ENCODE measurements at regions not wholly inside any gene's neighbourhood (a gene's known extent, or its start where the extent isn't known, plus 50 kb on each side); places are given as distances from the start of the nearest gene placed in this dataset.
"Not testable (repeated sequence)": the region's sequence is repeated elsewhere in the genome, so short reads cannot be mapped to it uniquely, and the experiment has no call there.

DNA sequence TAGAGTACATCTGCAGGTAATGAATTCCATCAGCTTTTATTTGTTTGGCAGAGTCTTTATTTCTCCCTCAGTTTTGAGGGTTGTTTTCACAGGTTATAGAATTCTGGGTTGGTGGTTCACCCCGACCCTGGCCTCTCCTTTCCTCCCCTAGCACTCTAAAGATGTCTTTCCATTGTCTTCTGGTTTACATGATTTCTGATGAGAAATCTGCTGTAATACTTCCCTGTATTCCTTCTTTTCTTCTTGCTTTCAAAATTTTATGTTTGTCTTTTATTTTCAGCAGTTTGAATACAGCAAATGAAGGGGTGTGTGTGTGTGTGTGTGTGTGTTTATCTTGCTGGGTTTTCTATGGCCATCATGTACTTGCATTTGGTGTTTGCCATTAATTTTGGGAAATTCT is 312.0 kb upstream of the RPS23 start:
- no peak for DNase-seq
- H3K4me3 ChIP-seq = no peak overlapping the region
- no peaks in the 10 kb centered on the region for H3K36me3 ChIP-seq
- H3K9me3 ChIP-seq = peaks cover 10% of the 10 kb centered on the region
- no peaks in the 10 kb centered on the region for H3K27me3 ChIP-seq

DNA sequence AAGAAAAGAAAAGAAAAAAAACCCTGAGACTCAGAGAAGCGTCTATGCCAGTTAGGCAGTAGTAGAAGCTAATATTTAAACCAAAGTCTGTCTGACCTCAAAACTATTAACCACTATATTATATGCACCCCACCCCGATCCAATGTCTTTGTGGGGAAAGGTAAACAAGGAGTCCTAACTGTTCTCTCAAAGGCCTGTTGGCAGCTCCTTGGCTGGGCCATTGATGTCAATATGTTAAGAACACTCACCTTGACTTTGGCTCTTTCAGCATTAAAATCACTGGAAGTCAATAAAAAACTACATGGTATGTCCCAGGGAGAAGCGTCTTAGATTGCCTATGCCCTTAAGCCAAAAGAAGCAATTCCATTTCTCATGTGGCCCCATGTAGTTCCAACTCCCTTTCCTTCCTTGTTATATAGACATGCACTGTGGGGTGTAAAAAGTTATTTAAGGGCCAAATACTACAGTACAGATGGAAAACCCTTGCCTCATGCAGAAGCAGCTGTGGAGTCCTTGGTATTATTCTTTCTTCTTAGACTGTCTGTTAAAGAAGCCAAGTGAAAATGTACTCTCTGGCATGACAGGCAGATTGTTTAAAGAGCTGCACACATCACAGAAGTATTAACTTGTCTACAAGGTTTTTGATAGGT is 308.6 kb upstream of the RPS23 start:
- peaks cover 17% of the 10 kb centered on the region for H3K9me3 ChIP-seq
- no peaks in the 10 kb centered on the region for H3K36me3 ChIP-seq
- H3K4me3 ChIP-seq = no peak overlapping the region
- no peaks in the 10 kb centered on the region for H3K27me3 ChIP-seq
- DNase-seq = no peak

DNA sequence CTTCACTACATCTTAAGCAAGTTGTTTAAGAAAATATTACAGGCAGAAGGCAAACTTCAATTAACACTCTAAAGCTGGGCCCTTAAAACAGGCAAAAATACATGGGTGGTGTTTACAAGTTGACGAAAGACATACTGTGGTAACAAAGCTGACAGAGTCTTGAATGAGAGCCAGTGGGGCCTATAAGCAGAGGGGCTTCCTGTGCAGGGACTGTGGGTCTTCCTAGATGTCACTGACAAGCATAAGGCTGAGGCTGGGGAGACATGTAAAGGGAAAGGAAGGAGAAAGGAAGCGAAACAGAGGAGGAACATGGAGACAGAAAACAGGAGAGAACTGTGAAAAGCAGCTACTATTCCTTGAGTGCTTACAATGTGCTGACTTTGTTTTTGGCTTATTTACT is 308.0 kb upstream of the RPS23 start:
- DNase-seq = no peak
- Histone ChIP-seq H3K36me3 (no peaks in the 10 kb centered on the region), H3K27me3 (no peaks in the 10 kb centered on the region), H3K4me3 (no peak overlapping the region), H3K9me3 (peaks cover 17% of the 10 kb centered on the region)

DNA sequence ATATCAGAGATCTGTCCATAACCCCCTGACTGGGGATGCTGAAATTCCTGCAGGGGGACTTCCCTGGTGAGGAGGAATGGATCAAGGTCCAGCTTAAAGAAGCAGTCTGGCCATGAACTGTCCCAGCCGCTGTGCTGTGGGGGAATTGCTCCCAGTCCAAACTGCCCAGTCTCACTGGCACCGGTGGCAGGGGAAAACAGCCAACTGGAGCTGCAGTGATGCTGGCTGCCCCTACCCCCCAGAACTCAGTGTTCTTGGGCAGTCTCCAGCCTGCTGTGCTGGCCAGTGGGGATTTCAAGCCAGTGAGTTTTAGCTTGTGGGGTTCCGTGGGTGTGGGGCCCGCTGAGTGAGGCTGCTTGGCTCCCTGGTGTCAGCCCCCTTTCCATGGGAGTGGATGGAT is 306.5 kb upstream of the RPS23 start:
- Histone ChIP-seq H3K27me3 (no peaks in the 10 kb centered on the region), H3K36me3 (no peaks in the 10 kb centered on the region), H3K4me3 (no peak overlapping the region), H3K9me3 (peaks cover 8% of the 10 kb centered on the region)
- no peak for DNase-seq

DNA sequence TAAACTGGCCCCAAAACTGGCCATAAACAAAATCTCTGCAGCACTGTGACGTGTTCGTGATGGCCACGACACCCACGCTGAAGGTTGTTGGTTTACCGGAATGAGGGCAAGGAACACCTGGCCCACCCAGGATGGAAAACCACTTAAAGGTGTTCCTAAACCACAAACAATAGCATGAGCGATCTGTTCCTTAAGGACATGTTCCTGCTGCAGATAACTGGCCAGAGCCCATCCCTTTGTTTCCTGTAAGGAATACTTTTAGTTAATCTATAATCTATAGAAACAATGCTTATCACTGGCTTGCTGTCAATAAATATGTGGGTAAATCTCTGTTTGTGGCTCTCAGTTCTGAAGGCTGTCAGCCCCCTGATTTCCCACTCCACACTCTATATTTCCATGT is 305.2 kb upstream of the RPS23 start:
- not testable (repeated sequence) for H3K4me3 ChIP-seq, H3K27me3 ChIP-seq

DNA sequence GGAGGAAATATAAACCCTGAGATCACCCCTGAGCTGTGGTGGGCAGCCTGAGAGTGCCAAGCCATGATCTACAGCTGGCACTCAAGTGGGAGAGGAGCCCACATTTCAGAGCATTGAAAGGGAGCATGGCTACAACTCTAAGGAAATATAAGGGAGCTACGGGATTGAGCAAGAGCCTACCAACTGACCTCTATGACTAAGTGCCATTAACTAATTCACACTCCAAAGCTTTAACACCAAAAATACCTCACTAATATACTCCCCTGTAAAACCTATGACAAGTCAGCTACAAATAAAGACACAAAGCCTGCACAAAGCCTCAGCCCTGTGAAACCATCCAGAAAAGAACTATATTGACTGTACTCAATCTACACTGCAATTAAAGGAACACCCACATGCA is 286.8 kb upstream of the RPS23 start:
- Histone ChIP-seq H3K27me3 (no peaks in the 10 kb centered on the region), H3K4me3 (no peak overlapping the region), H3K9me3 (no peaks in the 10 kb centered on the region; the same call in 1 of the 2 replicates), H3K36me3 (no peaks in the 10 kb centered on the region; the same call in 1 of the 2 replicates)
- DNase-seq = no peak

More for the DNA sequence above, 305.2 kb upstream of the RPS23 start:
- not testable (repeated sequence) for H3K36me3 ChIP-seq, H3K9me3 ChIP-seq, DNase-seq

DNA sequence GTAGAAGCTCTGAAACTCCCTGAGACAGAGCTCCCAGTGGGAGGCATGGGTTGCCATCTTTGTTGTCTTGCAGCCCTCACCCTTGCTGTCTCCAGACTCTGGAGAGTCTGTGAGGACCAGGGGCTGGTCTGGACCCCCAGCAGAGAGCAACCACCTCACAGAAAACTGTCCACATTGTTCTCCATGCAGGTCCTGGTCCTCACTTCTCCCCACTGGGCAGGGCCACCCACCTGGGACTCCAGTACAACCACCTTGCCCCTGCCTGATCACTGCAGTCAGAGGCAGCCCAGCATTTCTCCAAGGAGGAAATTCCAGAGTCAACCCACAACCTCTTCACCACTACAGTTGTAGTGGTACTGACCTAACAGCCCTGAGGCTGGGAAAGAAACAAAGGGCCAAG is 285.6 kb upstream of the RPS23 start:
- H3K36me3 ChIP-seq = no peaks in the 10 kb centered on the region; the same call in 1 of the 2 replicates
- H3K4me3 ChIP-seq = no peak overlapping the region
- DNase-seq = no peak
- no peaks in the 10 kb centered on the region for H3K27me3 ChIP-seq
- no peaks in the 10 kb centered on the region; the same call in 1 of the 2 replicates for H3K9me3 ChIP-seq

DNA sequence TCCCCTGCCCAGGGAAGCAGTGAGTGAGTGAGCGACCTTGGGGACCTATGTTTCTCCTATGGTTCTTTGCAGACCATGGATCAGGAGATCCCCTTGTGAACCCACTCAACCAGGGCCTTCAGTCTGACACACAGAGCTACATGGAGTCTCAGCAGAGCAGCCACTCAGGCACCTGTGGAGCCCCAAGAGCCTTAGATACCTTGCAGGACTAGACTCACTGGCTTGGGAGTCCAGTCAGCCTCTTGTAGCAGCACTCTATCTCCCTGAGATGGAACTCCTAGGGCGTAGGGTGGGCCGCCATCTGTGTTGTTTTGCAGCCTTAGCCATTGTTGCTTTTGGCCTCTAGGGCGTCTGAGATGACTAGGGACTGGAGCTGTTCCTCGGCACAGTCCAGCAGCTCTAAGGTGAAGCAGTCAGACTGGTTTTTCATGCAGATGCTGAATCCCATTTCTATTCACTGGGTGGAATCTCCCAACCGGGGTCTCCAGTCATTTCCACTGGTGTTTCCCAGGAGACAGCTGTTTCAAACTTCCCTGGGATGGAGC is 284.6 kb upstream of the RPS23 start:
- DNase-seq = no peak
- no peak overlapping the region for H3K4me3 ChIP-seq
- H3K36me3 ChIP-seq = no peaks in the 10 kb centered on the region; the same call in 1 of the 2 replicates
- H3K27me3 ChIP-seq = no peaks in the 10 kb centered on the region
- H3K9me3 ChIP-seq = peaks cover 4% of the 10 kb centered on the region; the same call in 1 of the 2 replicates

DNA sequence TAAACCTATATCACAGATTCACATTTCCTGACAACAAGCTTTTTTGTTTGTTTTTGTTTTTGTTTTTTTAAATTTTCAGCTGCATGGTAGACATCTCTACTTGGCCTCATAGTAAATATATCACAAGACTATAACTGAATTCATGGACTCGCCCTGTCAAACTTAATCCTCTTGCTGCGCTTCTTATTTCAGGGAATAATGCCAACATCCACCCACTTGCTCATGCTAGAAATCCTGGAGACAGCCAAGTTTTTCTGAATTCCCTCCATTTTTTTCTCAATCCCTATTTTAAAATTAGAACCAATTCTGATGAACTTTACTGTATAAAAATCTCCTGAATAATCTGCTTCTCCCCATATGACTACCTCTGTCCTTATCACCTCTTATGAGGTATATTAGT is 283.6 kb upstream of the RPS23 start:
- DNase-seq = no peak
- no peak overlapping the region for H3K4me3 ChIP-seq
- no peaks in the 10 kb centered on the region; the same call in 1 of the 2 replicates for H3K36me3 ChIP-seq
- peaks cover 5% of the 10 kb centered on the region; the same call in 1 of the 2 replicates for H3K9me3 ChIP-seq
- no peaks in the 10 kb centered on the region for H3K27me3 ChIP-seq

DNA sequence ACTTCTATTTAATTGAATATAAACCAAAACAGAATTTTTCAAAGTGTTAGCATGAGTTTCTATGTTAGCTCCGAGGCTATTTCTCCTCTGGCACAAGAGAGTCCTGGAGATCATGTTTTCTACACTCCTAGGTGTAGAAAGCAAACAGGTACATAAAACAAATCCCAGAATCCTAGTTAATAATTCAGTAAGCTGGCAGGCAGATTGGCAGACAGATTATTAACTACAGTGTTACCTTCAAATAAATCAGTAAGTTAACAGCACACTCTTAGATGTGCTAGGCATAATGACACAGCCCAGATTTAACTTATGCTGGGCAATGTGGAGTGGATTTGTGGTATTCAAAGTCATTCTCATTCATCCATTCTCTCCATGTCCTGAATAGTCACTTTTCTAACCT is 282.8 kb upstream of the RPS23 start:
- no peak for DNase-seq
- no peaks in the 10 kb centered on the region; the same call in 1 of the 2 replicates for H3K36me3 ChIP-seq
- H3K27me3 ChIP-seq = no peaks in the 10 kb centered on the region
- H3K9me3 ChIP-seq = peaks cover 5% of the 10 kb centered on the region; the same call in 1 of the 2 replicates
- no peak overlapping the region for H3K4me3 ChIP-seq

DNA sequence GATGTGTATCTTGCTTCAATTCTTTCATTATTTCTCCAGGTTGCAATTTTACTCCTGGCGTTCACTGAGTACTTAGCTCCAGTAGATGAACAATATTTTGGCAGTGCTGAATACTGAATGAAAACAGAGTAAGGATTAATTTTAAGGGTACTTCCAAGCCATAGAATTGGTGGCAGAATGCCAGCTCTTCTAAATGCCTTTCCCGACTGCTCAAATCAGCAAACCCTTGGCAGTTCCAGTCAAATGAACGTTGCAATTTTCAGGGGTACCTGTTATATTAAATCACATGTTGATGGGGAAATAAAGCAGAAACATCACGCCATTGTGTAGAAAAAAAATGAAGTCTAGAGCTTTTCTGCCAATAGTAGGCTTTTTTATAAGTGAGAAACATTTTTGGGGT is 282.4 kb upstream of the RPS23 start:
- Histone ChIP-seq H3K4me3 (no peak overlapping the region), H3K9me3 (peaks cover 5% of the 10 kb centered on the region; the same call in 1 of the 2 replicates), H3K27me3 (no peaks in the 10 kb centered on the region), H3K36me3 (no peaks in the 10 kb centered on the region; the same call in 1 of the 2 replicates)
- no peak for DNase-seq

DNA sequence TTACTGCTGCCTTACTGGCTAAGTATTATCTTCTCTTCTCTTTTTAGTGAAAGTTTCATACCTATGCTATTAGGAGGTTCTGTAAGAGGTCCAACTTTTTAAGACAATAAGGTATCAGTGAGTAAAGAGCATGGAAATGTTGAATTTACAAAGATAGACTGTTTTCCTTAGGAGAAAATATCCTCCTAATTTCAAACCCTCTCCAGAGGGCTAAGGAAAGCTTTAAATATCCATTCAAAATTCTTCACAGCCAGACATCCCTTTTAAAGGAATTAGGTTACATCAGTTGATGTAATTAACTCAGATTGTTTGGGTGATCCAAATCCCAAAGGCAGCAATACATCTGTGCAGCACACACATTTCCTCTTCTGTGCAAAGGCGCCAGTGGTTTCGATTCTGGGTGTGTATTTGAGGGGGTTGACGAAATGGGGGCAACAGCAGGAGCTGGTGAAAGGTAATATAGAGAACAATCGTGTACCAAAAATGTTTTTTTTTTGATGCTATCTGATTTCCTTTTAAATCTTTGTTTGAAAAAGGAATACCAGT is 273.8 kb upstream of the RPS23 start:
- DNase-seq = no peak
- Histone ChIP-seq H3K4me3 (no peak overlapping the region), H3K36me3 (no peaks in the 10 kb centered on the region), H3K9me3 (no peaks in the 10 kb centered on the region), H3K27me3 (no peaks in the 10 kb centered on the region; the same call in none of the 2 replicates)

DNA sequence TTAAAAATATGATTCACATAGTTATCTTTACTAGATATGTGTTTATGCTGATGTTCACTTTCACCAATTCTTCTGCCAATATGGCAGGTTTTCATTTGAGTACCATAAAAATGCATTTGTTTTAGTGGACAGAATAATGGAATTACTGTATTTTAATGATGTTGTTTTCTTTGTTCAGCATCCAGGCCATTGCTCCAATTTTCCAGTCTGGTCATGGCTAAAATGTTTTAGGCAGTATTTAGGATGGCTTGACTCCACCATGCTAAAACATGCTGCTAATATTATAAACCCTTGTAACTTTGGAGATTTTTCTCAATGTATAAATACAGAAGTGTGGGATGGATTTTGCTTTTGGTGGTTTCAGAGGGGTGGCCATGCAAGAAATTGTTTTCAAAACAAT is 273.0 kb upstream of the RPS23 start:
- no peak overlapping the region for H3K4me3 ChIP-seq
- DNase-seq = no peak
- no peaks in the 10 kb centered on the region; the same call in none of the 2 replicates for H3K27me3 ChIP-seq
- H3K36me3 ChIP-seq = no peaks in the 10 kb centered on the region
- no peaks in the 10 kb centered on the region for H3K9me3 ChIP-seq

DNA sequence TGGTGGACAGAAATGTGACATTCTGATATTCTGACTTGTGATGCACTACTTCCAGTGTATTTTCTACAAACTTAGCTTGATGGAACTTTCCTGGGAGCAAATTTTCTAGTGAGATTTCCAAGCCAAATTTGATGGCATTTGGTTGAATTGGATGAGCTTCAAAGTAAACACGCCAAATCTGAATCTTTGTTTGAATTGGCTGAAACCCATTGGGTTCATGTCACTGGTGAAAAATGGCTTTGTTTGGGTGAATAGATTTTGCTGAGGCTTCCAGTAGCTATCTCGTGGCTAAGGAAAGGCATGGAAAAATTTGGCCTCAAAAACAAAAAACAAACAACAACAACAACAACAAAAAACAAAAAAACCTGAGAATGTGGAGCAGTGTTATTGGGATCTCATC is 271.1 kb upstream of the RPS23 start:
- no peak overlapping the region for H3K4me3 ChIP-seq
- H3K27me3 ChIP-seq = no peaks in the 10 kb centered on the region; the same call in none of the 2 replicates
- no peaks in the 10 kb centered on the region for H3K9me3 ChIP-seq
- no peaks in the 10 kb centered on the region for H3K36me3 ChIP-seq
- no peak for DNase-seq

DNA sequence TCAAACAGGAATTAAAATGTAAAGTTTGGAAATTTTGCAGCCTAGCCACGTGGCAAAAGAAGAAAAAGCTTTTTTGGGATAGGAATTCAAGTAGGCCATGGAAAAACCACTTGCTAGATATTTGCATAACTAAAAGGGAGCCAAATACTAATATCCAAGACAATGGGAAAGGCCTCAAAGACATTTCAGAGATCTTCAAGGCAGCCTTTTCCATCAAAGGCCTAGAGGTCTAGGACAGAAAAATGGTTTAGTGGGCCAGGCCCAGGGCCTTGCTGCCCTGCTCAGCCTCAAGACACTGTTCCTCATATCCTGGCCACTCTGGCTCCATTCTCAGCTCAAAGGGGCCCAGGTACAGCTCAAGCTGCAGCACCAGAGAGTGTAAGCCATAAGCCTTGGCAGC is 265.9 kb upstream of the RPS23 start:
- no peak for DNase-seq
- Histone ChIP-seq H3K36me3 (no peaks in the 10 kb centered on the region), H3K4me3 (no peak overlapping the region), H3K27me3 (no peaks in the 10 kb centered on the region; the same call in 1 of the 2 replicates), H3K9me3 (no peaks in the 10 kb centered on the region)

DNA sequence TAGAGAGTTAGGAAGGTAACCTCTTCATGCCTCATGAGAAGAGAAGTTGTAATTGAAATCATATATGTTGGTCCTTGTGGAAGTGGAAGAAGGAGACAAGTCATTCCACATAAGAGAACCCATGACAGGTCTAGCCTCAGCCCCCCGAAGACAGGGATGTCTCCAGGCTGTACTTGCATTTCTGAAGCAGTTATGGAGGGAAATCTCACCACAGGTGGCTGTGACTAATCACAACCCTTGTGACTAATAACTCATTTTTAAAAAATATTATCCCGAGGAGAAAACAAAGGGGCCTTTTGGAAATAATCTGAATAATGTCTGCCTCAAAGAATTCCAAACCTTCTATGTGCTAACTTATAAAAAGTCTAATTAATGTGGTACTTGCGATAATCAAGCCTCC is 262.1 kb upstream of the RPS23 start:
- H3K4me3 ChIP-seq = no peak overlapping the region
- H3K9me3 ChIP-seq = no peaks in the 10 kb centered on the region
- H3K36me3 ChIP-seq = no peaks in the 10 kb centered on the region
- H3K27me3 ChIP-seq = no peaks in the 10 kb centered on the region
- DNase-seq = no peak

DNA sequence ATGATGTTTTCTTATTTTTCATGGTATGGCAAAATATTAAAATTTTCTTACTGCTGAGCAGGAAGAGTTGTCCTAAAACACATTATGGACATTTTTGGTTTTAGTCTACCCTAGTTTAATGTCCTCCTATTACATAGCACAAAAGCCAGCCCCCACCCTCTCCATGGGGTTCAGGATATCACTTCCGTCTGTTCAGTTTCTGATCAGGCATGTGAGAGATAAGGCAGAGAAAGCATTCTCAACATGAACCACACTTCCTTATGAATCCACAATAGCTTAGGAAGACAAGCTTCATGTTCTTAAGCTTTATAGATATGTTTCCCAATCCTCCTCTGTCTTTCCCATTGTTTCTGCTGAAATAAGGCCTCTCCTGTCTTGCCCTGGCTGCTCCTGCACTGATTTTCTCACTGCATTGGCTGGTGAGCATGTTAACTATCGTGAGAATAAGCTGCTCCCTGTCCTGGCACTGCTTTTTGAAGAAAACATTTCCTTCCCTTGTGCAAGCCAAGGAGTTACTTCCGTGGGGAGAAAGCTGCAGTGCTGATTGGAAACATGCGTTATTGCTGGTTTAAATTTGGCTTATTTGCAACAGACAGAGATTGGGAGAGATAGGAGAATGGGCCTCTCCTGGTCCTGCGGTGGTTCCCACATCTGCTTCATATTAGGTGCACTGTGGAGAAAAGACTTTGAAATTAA is 260.3 kb upstream of the RPS23 start:
- H3K4me3 ChIP-seq = no peak overlapping the region
- DNase-seq = no peak
- H3K36me3 ChIP-seq = no peaks in the 10 kb centered on the region
- H3K9me3 ChIP-seq = no peaks in the 10 kb centered on the region
- no peaks in the 10 kb centered on the region for H3K27me3 ChIP-seq

Data from MG63 (cell line).